Upper lobe of right lung (tissue), 1 donor: ENCODE measurements at regions not wholly inside any gene's neighbourhood (a gene's known extent, or its start where the extent isn't known, plus 50 kb on each side); places are given as distances from the start of the nearest gene placed in this dataset.

Source experiments
- ATAC-seq: fragments of 200-7000 bp; cut with Tn5 transposase; one replicate; pipeline ENCODE4 v1.9.1; 2020; ENCODE audit warnings: mild to moderate bottlenecking, moderate library complexity
- DNase-seq: peaks from one replicate; pipeline ENCODE4 v3.0.0-alpha.2; 2020
- H3K27ac ChIP-seq: fragments of 200-600 bp; one replicate; pipeline ENCODE4 v1.8.0; 2022
- H3K27me3 ChIP-seq: fragments of 200-600 bp; one replicate; pipeline ENCODE4 v1.8.0; 2022; ENCODE audit warnings: mild to moderate bottlenecking
- H3K36me3 ChIP-seq: fragments of 200-600 bp; one replicate; pipeline ENCODE4 v1.8.0; 2022
- H3K4me1 ChIP-seq: fragments of 200-600 bp; one replicate; pipeline ENCODE4 v1.8.0; 2022
- H3K4me3 ChIP-seq: fragments of 200-600 bp; one replicate; pipeline ENCODE4 v1.8.0; 2022; ENCODE audit warnings: mild to moderate bottlenecking
- H3K9me3 ChIP-seq: fragments of 200-600 bp; one replicate; pipeline ENCODE4 v1.8.0; 2022
- CTCF ChIP-seq: fragments of 200-600 bp; IDR thresholded peaks from one replicate; pipeline ENCODE4 v1.8.0; 2022; ENCODE audit warnings: antibody characterized with exemption
- intact Hi-C: fragments of 100-400 bp; cut with DNase I; formaldehyde crosslinking; loops from one replicate; pipeline ENCODE4 v1.11.0; 2022
- donor health status: DM: no; HTN: yes; CAD: no; lungs with severe emphysema.

- Histone ChIP-seq H3K4me1 (no peaks in the 10 kb centered on the region), H3K27me3 (no peaks in the 10 kb centered on the region), H3K27ac (no peak overlapping the region), H3K36me3 (no peaks in the 10 kb centered on the region), H3K9me3 (no peaks in the 10 kb centered on the region), H3K4me3 (no peak overlapping the region)
- intact Hi-C loops: no loop called here
- TF ChIP-seq CTCF: no peak
- no peak for DNase-seq
- no peak for ATAC-seq
These were observed 245.9 kb downstream of the IDS start for GRCh38 chrX:149259241-149259640.

- Histone ChIP-seq H3K4me3 (no peak overlapping the region), H3K9me3 (no peaks in the 10 kb centered on the region), H3K36me3 (no peaks in the 10 kb centered on the region), H3K4me1 (no peaks in the 10 kb centered on the region), H3K27ac (no peak overlapping the region), H3K27me3 (no peaks in the 10 kb centered on the region)
- TF ChIP-seq CTCF: no peak
- DNase-seq (no peak), ATAC-seq (no peak)
- intact Hi-C loops: no loop called here
These were observed 249.2 kb downstream of the IDS start for GRCh38 chrX:149255860-149256259.

GRCh38 chrX:149248073-149248625 is 257.0 kb downstream of the IDS start:
- H3K36me3 ChIP-seq: no peaks in the 10 kb centered on the region
- no peaks in the 10 kb centered on the region for H3K4me1 ChIP-seq
- ATAC-seq (no peak), DNase-seq (no peak)
- no peaks in the 10 kb centered on the region for H3K9me3 ChIP-seq
- H3K27ac ChIP-seq: no peak overlapping the region
- H3K27me3 ChIP-seq: no peaks in the 10 kb centered on the region
- no peak overlapping the region for H3K4me3 ChIP-seq
- intact Hi-C loops: no loop called here
- no peak for TF ChIP-seq CTCF

GRCh38 chrX:149230689-149231088 is 274.4 kb downstream of the IDS start:
- no peak overlapping the region for H3K4me3 ChIP-seq
- DNase-seq (no peak), ATAC-seq (no peak)
- intact Hi-C loops: no loop called here
- no peaks in the 10 kb centered on the region for H3K36me3 ChIP-seq
- H3K27me3 ChIP-seq: no peaks in the 10 kb centered on the region
- no peaks in the 10 kb centered on the region for H3K9me3 ChIP-seq
- no peak for TF ChIP-seq CTCF
- no peaks in the 10 kb centered on the region for H3K4me1 ChIP-seq
- no peak overlapping the region for H3K27ac ChIP-seq

GRCh38 chrX:149223854-149224253 is 281.3 kb downstream of the IDS start:
- Histone ChIP-seq H3K4me1 (no peaks in the 10 kb centered on the region), H3K27me3 (no peaks in the 10 kb centered on the region), H3K4me3 (no peak overlapping the region), H3K9me3 (no peaks in the 10 kb centered on the region), H3K36me3 (no peaks in the 10 kb centered on the region), H3K27ac (no peak overlapping the region)
- TF ChIP-seq CTCF: no peak
- intact Hi-C loops: no loop called here
- DNase-seq (no peak), ATAC-seq (no peak)

- DNase-seq (no peak), ATAC-seq (no peak)
- Histone ChIP-seq H3K27ac (no peak overlapping the region), H3K36me3 (no peaks in the 10 kb centered on the region), H3K9me3 (no peaks in the 10 kb centered on the region), H3K27me3 (no peaks in the 10 kb centered on the region), H3K4me3 (no peak overlapping the region), H3K4me1 (no peaks in the 10 kb centered on the region)
- TF ChIP-seq CTCF: no peak
- intact Hi-C loops: no loop called here
These were observed 283.1 kb downstream of the IDS start for GRCh38 chrX:149222040-149222439.
